PC-3 (cell line): ENCODE measurements at regions not wholly inside any gene's neighbourhood (a gene's known extent, or its start where the extent isn't known, plus 50 kb on each side); places are given as distances from the start of the nearest gene placed in this dataset.

Experiments used
- EZH2 ChIP-seq: fragments of 300-600 bp; sonication (generic); IDR thresholded peaks from one replicate; pipeline ENCODE4 v1.6.1; 2017; ENCODE audit warnings: antibody characterized with exemption, mild to moderate bottlenecking, low read length; ENCODE audit not compliant: unreplicated experiment
- TF ChIP-seq, protein P1 (sequence below): fragments of 300-600 bp; sonication (generic); conservative IDR thresholded peaks from 2 replicates; pipeline ENCODE4 v1.5.1; 2017; ENCODE audit warnings: antibody characterized with exemption, low read depth, mild to moderate bottlenecking, low read length

GRCh38 chr3:5690490-5690889 lies 503.0 kb downstream of the EDEM1 start:
- TF ChIP-seq, protein P1, sequence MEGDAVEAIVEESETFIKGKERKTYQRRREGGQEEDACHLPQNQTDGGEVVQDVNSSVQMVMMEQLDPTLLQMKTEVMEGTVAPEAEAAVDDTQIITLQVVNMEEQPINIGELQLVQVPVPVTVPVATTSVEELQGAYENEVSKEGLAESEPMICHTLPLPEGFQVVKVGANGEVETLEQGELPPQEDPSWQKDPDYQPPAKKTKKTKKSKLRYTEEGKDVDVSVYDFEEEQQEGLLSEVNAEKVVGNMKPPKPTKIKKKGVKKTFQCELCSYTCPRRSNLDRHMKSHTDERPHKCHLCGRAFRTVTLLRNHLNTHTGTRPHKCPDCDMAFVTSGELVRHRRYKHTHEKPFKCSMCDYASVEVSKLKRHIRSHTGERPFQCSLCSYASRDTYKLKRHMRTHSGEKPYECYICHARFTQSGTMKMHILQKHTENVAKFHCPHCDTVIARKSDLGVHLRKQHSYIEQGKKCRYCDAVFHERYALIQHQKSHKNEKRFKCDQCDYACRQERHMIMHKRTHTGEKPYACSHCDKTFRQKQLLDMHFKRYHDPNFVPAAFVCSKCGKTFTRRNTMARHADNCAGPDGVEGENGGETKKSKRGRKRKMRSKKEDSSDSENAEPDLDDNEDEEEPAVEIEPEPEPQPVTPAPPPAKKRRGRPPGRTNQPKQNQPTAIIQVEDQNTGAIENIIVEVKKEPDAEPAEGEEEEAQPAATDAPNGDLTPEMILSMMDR: no peak
- TF ChIP-seq EZH2: no peak
